ENCODE measurements at regions not wholly inside any gene's neighbourhood (a gene's known extent, or its start where the extent isn't known, plus 50 kb on each side); places are given as distances from the start of the nearest gene placed in this dataset.

- no peaks in the 10 kb centered on the region for H3K9me3 ChIP-seq
- no peak for TF ChIP-seq CTCF (IDR thresholded peaks at IDR 0.05; ENCODE audit: insufficient read depth in 1 of 2, low read depth in 1 of 2, low read length in 1 of 2, severe bottlenecking in 1 of 2, unreplicated experiment in 1 of 2)
- no peak overlapping the region for H3K4me3 Mint-ChIP-seq (ENCODE audit: unreplicated experiment)
- H3K27me3 ChIP-seq (replicated peaks; ENCODE audit: control insufficient read depth, insufficient read depth, low read length), result no peaks in the 10 kb centered on the region
- no peaks in the 10 kb centered on the region for H3K4me1 Mint-ChIP-seq (ENCODE audit: low read depth, unreplicated experiment)
- H3K27ac Mint-ChIP-seq (ENCODE audit: unreplicated experiment), result no peak overlapping the region
- H3K4me1 ChIP-seq, result no peaks in the 10 kb centered on the region
- no peaks in the 10 kb centered on the region for H3K36me3 ChIP-seq (ENCODE audit: control insufficient read depth, insufficient read depth, low read length)
- H3K27me3 Mint-ChIP-seq (ENCODE audit: insufficient read depth, unreplicated experiment), result peaks cover 9% of the 10 kb centered on the region
- intact Hi-C loops (cut with micrococcal nuclease; ENCODE audit: unreplicated experiment), result no loop called here
- no peaks in the 10 kb centered on the region for H3K9me3 Mint-ChIP-seq (ENCODE audit: unreplicated experiment)
- H3K4me3 ChIP-seq (ENCODE audit: low read depth, low read length), result no peak overlapping the region
- DNase-seq, result no peak
- POLR2A ChIA-PET, result no interaction called here
- BruUV-seq (replicated peaks), result no TSS peak
- CTCF ChIA-PET, result interaction anchor here (1.4 kb wide), 1 partner anchor 793 kb away, joined by 5 read pairs; no protein-coding TSS in a partner anchor
- no peaks in the 10 kb centered on the region for H3K36me3 Mint-ChIP-seq (ENCODE audit: insufficient read depth, unreplicated experiment)
Observed at GRCh38 chr5:87898574-87898973, 370.1 kb downstream of the TMEM161B start.

- intact Hi-C loops (cut with micrococcal nuclease; ENCODE audit: unreplicated experiment), result no loop called here
- Mint-ChIP-seq H3K9me3 (ENCODE audit: unreplicated experiment) (no peaks in the 10 kb centered on the region), H3K4me3 (ENCODE audit: unreplicated experiment) (no peak overlapping the region), H3K4me1 (ENCODE audit: low read depth, unreplicated experiment) (no peaks in the 10 kb centered on the region), H3K27ac (ENCODE audit: unreplicated experiment) (no peak overlapping the region), H3K27me3 (ENCODE audit: insufficient read depth, unreplicated experiment) (no peaks in the 10 kb centered on the region), H3K36me3 (ENCODE audit: insufficient read depth, unreplicated experiment) (no peaks in the 10 kb centered on the region)
- Histone ChIP-seq H3K27me3 (replicated peaks; ENCODE audit: control insufficient read depth, insufficient read depth, low read length) (no peaks in the 10 kb centered on the region), H3K36me3 (ENCODE audit: control insufficient read depth, insufficient read depth, low read length) (no peaks in the 10 kb centered on the region), H3K4me3 (ENCODE audit: low read depth, low read length) (no peak overlapping the region), H3K9me3 (no peaks in the 10 kb centered on the region), H3K4me1 (no peaks in the 10 kb centered on the region)
- no peak for TF ChIP-seq CTCF (IDR thresholded peaks at IDR 0.05; ENCODE audit: insufficient read depth in 1 of 2, low read depth in 1 of 2, low read length in 1 of 2, severe bottlenecking in 1 of 2, unreplicated experiment in 1 of 2)
- ChIA-PET POLR2A (no interaction called here), CTCF (no interaction called here)
- no peak for DNase-seq
- no TSS peak for BruUV-seq (replicated peaks)
Observed at GRCh38 chr5:87888139-87888538, 380.5 kb downstream of the TMEM161B start.

GRCh38 chr5:87887247-87887646 is 381.4 kb downstream of the TMEM161B start:
- Histone ChIP-seq H3K4me1 (no peaks in the 10 kb centered on the region), H3K9me3 (0 out of 2 replicates have a peak, but pooled peaks cover 2% of the 10 kb centered on the region), H3K27me3 (replicated peaks; ENCODE audit: control insufficient read depth, insufficient read depth, low read length) (no peaks in the 10 kb centered on the region), H3K4me3 (ENCODE audit: low read depth, low read length) (no peak overlapping the region), H3K36me3 (ENCODE audit: control insufficient read depth, insufficient read depth, low read length) (no peaks in the 10 kb centered on the region)
- ChIA-PET POLR2A (no interaction called here), CTCF (no interaction called here)
- H3K9me3 Mint-ChIP-seq (ENCODE audit: unreplicated experiment), result no peaks in the 10 kb centered on the region
- no TSS peak for BruUV-seq (replicated peaks)
- intact Hi-C loops (cut with micrococcal nuclease; ENCODE audit: unreplicated experiment), result no loop called here
- TF ChIP-seq CTCF (IDR thresholded peaks at IDR 0.05; ENCODE audit: insufficient read depth in 1 of 2, low read depth in 1 of 2, low read length in 1 of 2, severe bottlenecking in 1 of 2, unreplicated experiment in 1 of 2), result no peak
- H3K27me3 Mint-ChIP-seq (ENCODE audit: insufficient read depth, unreplicated experiment), result no peaks in the 10 kb centered on the region
- no peak overlapping the region for H3K4me3 Mint-ChIP-seq (ENCODE audit: unreplicated experiment)
- H3K36me3 Mint-ChIP-seq (ENCODE audit: insufficient read depth, unreplicated experiment), result no peaks in the 10 kb centered on the region
- H3K27ac Mint-ChIP-seq (ENCODE audit: unreplicated experiment), result no peak overlapping the region
- H3K4me1 Mint-ChIP-seq (ENCODE audit: low read depth, unreplicated experiment), result no peaks in the 10 kb centered on the region
- DNase-seq, result no peak
